ENCODE measurements at regions not wholly inside any gene's neighbourhood (a gene's known extent, or its start where the extent isn't known, plus 50 kb on each side); places are given as distances from the start of the nearest gene placed in this dataset.
"Not testable (repeated sequence)": the region's sequence is repeated elsewhere in the genome, so short reads cannot be mapped to it uniquely, and the experiment has no call there.

DNA sequence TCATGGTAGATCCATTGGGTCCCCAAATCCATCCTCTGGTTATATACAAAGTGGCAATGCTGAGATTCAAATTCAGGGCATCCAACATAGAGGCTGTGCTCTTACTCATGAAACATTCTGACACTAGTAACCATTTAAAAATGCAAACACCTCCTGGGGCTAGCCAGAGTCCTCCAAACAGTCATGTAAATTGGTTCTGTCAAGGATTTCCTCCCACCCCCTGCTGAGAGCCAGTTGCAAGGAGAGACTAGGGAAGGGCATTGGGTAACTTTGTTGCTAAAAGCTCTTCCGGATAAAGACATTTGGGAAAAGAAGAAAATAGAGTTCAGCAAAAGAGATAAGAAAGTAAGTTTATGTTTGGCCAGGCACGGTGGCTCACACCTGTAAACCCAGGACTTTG, 58.3 kb downstream of the ART5 start:
- DNase-seq, result not testable (repeated sequence)

DNA sequence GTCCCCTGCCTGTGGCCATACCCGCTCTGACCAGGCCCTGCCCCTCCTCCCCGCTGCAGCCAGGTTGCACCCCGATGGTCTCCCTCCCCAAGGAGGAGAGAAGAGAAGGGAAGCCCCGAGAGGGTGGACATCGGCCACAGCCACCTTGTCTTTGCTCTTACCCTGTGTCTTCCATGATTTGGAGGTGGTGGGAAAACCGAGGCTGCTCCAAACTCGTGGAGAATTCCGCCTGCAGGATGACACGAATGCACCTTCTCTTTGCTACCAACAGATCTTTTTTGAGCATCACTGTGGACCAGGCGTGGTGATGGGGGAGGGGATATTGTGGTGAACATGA, 60.4 kb downstream of the ART5 start:
- not testable (repeated sequence) for DNase-seq

DNA sequence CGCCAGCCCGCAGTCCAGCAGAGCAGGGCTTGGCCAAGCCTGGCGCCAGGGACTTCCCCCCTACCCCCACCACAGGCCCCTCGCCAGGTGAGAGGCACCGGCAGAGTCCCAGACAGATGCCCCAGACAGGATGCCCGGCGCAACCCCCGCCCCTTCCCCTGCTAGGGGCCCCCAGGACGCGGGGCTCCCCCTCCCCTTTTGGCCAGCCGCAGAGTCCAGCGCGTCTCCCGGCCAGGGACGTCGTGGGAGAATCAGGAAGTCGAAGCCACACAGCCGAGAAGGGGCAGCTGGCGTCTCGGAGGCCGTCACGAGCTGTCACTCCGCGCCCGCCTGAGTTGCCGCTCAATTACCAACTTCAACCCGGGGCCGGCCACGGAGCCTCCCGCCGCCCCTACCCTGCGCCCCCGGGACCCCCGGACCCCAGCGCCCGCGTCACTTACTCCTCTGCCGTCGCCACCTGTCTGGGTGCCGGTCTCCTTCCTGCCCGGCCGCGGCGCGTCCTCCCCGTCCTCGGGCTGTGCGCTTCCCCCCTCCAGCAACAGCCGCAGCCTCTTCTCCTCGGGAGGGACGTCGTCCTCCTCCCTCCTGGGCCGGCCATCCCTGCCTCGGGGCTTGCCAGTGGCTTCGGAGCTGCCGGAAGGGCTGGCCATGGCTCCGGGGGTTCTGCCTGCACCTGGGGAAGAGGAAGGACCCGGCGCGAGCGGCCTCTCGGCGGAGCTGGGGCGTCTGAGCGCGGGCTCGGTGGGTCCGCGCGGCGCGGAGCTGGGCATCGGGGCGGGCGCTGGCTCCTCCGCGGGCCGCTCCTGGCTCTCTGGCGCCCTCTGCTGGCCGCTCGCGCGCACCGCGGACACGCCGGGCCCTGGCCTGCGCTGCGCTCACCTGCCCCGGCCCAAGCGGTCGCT, 61.1 kb downstream of the ART5 start:
- peak in 1 of 2 donors; percentile 18 for DNase-seq

DNA sequence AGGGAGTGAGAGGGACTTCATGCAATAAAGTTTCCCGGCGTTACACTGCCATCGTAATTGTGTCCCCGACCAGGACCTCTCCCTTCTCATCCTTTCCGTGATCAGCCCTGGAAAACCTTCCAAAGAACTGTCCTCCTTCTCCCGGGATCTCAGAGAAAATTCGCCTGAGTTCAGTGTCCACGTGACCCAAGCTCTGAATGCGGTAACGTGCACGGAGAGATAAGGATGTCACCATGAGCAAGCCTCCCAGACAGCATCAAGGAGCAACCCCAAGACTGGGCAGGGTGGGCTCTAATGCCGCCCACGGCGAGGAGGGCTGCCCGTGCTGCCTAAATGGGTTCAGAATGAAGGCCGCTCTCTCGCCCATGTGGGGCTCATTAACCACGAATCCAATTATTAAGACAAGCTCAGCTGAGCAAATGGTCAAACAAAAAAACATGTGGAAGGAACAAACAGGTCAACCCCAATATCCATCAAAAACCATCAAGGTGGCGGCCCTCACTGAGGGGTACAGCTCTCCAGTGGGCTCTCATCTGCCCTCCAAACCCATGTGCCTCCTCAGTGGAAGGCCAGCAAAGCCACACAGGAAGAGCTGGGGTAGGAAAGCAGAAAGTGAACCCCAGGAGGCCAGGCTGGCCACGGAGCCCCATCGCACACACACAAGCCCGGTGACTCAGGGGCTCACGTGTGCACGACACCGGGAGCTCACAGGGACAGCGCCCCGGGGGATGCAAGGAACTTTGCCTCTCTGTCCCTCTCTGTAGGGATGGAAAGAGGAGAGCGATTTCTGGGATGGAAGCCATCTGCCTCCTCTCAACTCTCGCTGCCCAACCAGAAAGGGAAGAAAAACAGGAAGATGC, 62.0 kb downstream of the ART5 start:
- DNase-seq, result not testable (repeated sequence)

DNA sequence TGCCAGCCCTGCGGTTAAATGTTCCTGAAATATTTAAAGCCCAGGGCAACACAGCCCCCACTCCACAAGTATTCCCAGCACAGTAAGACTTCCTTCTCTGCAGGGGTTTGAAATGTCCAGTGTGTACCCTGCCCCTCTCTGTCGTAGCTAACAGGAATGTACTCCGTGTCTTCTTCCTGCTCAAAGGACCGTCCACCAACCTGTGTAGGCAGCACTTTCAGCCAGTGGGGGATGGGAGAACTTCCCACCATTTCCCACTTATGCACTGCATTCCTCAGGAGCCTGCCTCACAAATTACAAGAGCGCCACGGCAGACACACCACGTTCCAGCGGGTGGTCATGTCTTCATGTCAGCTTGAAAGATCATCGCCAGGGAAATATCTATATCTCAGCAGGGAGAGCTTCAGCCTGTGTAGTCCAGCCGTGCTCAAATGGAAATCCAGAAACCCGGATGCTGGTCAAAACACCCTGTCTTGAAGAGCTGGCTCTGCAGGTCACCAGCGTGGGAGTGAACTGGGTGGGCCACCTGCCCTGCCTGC, 65.7 kb downstream of the ART5 start:
- DNase-seq, result not testable (repeated sequence)

DNA sequence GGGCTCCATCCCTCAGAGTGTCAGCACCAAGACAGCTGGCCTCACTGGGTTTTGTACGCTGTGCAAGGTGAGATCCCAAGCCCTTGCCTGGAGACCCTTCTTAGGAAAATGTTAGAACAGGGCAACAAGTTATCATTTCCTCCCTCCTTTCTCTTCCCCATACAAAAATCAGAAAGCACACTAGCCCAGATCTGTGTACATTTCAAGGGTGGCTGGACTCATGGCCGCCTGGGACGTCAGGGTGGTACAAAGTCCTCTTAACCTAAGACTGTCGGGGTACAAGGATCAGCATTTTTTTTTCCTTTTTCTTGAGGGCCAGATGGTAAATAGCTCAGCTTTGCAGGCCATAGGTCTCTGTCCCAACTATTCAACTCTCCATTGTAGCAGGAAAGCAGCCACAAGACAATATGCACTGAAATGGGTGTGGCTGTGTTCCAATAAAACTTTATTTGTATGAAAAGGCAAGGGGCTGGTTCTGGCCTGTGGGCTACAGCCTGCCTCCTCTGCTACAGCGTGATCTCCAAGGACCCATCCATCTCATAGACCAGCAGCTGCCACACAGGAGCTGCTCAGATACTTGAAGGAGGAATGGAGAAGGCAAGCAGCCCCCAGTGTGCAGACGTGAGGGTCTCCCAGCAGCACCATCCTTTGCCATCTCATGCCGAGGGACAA, 68.7 kb downstream of the ART5 start:
- DNase-seq, result not testable (repeated sequence)

DNA sequence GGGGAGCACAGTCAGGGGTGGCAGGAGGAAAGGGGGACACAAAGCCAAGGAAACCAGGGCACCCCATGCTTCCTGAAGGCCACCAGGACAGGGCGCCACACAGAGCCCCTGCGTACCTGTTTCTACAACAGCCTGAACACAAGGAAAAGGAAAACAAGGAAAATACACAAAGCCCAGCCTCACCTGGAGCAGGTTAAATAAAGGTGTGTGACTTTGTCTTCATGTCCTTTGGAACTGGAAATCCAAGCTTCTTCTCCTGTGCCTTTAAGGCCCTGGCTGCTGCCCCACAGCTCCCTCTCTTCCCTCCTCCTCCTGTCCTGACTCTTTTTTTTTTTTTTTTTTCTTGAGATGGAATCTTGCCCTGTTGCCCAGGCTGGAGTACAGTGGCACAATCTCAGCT, 70.0 kb downstream of the ART5 start:
- not testable (repeated sequence) for DNase-seq

DNA sequence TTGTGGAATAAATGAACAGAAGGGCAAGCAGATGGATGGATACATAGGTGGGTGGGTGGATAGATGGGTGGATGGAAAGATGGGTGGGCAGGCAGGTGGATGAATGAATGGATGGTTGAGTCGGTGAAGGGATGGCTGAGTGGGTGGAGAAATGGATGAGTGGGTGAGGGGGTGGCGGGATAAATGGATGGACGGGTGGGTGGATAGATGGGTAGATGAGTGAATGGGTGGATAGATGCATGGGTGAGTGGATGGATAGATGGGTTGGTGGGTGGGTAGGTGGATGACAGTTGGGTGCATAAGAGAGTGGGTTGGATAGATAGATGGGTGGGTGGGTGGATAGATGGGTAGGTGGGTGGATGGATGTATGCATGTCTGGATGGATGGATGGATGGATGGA, 76.0 kb downstream of the ART5 start:
- DNase-seq, result not testable (repeated sequence)

DNA sequence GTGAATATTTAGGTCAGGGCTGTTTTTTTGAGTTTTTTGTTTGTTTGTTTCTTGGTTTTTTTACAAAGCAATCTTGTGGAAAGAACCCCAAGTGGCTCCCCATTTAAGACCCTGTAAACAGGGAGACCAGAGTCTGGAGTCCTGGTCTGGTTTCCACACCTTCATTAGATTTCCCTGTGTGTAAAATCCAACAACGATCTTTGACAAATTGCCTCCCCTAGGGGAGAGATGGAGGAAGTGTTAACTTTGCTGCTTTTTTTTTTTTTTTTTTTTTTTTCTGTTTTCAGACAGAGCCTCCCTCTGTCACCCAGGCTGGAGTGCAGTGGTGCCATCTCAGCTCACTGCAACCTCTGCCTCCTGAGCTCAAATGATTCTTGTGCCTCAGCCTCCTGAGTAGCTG, 77.4 kb downstream of the ART5 start:
- not testable (repeated sequence) for DNase-seq

DNA sequence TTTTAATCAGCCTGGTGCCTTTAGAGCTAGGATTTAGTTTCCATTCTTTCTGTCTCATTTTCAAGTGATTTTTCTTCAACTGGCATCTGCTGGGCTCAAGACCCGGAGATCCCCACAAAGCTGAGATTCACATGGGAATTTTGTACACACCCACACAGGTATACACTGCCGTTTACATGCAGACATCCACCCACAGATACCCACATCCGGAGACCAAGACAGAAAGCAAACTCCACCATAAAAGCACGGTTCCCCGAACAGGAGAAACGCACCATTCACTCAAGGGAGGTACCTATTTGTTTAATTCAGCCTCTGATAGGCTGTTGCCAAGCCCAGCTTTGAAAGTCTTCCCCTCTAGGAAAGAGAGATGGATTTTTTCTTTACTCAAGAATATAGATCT, 87.2 kb downstream of the ART5 start:
- not testable (repeated sequence) for DNase-seq

DNA sequence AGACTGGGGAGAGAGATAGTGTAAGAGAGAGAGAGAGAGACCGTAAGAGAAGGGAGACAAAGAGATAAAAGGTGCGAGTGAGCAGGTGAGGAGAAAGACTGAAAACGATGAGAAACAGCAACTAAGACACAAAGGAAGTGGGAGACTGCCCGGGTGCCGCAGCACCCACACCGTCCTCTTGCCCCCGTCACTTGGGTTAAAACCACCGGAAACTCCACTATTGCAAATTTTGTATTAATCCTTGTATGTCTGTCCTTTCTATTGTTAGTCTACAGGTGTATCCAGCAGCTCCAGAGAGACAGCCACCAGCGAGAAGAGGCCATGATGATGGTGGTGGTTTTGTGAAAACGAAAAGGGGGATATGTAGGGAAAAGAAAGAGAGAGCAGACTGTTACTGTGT, 96.8 kb downstream of the ART5 start:
- DNase-seq, result not testable (repeated sequence)

DNA sequence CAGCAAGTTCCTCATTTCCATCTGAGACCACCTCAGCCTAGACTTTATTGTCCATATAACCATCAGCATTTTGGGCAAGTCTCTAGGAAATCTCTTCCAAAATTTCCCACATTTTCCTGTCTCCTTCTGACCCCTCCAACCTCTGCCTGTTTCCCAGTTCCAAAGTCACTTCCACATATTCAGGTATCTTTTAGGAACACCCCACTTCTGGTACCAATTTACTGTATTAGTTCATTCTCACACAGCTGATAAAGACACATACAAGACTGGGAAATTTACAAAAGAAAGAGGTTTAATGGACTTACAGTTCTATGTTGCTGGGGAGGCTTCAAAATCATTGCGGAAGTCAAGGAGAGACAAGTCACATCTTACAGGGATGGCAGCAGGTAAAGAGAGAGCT, 103.6 kb downstream of the ART5 start:
- DNase-seq, result not testable (repeated sequence)

DNA sequence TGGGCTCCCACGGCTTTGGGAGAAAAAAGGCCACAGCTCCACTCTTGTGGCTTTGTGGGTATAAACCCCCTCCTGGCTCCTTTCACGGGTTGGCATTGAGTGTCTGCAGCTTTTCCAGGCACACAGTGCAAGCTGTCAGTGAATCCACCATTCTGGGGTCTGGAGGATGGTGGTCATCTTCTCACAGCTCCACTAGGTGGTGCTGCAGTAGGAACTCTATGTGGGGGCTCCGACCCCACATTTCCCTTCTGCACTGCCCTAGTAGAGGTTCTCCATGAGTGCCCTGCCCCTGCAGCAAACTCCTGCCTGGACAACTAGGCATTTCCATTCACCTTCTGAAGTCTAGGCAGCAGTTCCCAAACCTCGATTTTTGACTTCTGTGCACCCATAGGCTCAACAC, 104.5 kb downstream of the ART5 start:
- DNase-seq, result not testable (repeated sequence)

DNA sequence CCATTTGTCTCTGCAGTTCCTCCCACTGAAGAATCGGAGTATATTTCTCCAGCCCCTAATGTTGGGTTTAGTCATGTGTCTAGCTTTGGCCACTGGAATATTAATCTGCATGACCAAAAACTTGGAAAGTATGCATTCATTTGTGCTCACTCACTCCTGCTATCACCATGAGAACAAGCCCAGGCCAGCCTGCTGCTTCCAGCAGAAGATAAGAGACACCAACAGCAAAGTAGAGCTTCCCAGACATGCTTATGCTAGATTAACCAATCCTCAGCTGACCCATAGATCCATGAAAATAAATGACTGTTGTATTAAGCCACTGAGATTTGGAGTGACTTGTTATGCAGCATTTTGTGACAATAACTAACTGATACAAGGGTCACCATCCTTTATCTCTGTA, 108.8 kb downstream of the ART5 start:
- not testable (repeated sequence) for DNase-seq

DNA sequence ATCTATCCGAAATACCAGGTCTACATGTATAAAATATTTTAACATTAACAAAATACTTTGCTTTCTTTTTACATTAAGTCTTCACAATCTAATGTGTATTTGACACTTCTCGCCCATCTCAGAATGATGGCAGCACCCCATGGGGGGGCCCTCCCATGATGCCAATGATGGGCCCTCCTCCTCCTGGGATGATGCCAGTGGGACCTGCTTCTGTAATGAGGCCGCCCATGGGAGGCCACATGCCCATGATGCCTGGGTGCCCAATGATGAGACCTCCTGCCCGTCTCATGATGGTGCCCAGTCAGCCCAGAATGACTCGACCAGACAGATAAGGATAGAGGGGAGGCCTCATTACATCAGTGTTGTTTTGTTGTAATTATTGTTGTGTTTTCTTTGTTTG, 110.5 kb downstream of the ART5 start:
- not testable (repeated sequence) for DNase-seq

DNA sequence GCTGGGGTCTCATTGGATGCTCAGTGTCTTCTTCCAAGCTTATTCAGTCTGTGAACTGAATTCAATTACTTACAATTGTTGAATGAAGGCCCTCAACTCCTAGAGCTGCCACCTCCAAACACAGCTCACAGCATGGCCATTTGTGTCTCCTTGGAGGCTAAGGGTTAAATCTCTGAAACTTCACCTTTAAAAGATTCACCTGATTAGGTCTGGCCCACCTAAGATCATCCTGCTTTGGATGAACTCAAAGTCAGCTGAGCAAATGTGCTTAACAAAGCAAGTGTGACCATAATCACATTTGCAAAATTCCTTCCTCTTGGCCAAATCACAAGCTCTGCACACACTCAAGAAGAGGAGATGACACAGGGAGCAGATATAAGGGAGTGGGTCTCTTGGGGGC, 118.2 kb downstream of the ART5 start:
- not testable (repeated sequence) for DNase-seq

DNA sequence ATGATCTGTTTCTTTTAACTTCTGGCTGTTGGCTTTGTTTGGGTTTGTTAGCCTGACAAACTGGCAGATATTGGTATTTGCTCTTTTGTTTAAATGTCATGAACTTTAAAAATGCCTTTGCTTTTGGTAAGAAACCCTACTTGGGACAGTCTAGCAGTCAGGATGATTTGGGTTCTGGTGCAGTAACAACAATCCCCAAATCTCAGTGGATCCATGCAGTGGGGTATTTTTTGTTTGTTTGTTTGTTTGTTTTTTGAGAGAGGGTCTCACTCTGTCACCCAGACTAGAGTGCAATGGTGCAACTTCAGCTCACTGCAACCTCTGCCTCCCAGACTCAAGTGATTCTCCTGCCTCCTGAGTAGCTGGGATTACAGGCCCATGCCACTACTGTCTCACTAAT, 120.9 kb downstream of the ART5 start:
- not testable (repeated sequence) for DNase-seq

DNA sequence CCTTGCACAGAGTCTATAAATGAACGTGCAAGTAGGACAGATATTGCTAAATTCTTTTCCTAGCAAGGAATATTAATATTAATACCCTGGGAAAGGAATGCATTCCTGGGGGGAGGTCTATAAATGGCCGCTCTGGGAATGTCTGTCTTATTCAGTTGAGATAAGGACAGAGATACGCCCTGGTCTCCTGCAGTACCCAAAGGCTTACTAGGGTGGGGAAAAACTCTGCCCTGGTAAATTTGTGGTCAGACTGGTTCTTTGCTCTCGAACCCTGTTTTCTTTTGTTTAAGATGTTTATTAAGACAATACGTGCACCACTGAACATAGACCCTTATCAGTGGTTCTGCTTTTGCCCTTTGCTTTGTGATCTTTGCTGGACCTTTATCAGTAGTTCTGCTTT, 122.0 kb downstream of the ART5 start:
- DNase-seq, result not testable (repeated sequence)

DNA sequence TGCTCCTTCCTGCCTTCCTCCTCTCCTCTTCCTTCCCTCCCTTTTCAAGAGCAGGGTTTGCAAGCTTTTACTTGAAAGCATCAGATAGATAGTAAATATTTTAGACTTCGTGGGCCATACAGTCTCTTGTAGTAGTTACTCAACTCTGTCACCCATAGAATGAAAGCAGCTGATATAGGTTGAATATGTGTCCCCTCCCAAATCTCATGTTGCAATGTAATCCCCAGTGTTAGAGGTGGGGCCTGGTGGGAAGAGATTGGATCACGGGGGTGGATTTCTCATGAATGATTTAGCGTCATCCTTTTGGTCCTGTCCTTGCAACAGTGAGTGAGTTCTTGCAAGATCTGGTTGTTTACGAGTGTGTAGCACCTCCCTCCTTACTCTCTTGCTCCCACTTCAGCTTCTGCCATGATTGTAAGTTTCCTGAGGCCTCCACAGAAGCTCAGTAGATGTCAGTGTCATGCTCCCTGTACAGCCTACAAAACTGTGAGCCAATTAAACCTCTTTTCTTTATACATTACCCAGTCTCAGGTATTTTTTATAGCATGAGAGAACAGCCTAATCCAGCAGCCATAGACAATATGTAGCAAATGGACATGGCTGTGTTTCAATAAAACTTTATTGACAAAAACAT, 124.7 kb downstream of the ART5 start:
- not testable (repeated sequence) for DNase-seq

DNA sequence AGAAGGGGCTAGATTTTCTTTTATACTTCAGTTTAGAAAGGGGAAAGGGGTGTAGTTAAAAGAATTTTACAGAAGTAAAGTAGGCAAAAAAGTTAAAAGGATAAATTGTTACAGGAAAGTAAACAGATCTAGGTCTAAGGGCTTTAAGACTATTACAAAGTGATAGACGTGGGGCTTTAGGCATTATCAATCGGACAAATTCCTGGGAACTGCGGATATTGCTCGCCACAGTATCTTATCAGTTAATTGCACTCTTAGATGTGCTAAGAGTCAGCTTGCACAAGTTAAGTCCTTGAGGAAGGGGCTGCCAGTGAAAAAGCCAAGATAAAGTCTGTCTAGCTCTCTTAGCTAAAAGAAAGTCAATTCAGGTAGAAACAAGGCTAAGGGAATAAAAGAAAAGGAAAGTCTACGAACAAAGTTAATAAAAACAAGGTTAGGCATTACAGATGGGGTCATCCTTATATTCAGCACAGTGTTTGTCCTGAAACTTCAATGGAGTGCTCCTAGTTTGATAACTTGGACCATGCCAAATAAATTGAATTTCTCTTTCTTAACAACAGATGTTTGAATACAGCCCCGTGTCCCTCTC, 125.4 kb downstream of the ART5 start:
- DNase-seq, result not testable (repeated sequence)

Data from right lung (tissue), 2 donors.